Keratinocyte (primary cell): ENCODE measurements at regions not wholly inside any gene's neighbourhood (a gene's known extent, or its start where the extent isn't known, plus 50 kb on each side); places are given as distances from the start of the nearest gene placed in this dataset.

Experiments
- DNase-seq: peaks from one replicate; pipeline ENCODE4 v3.0.0-alpha.2; 2011; ENCODE audit warnings: low read depth, missing footprints, low spot score
- FAIRE-seq: peaks from 2 replicates; lab custom pipeline; 2011; peaks lifted over from hg19 to GRCh38; lab: Jason Lieb, UNC
- H2AFZ ChIP-seq: 2 replicates; pipeline ENCODE4 v1.6.0; 2012; ENCODE audit warnings: low read length, control low read depth, inconsistent platforms; ENCODE audit not compliant: control insufficient read depth
- H3K27ac ChIP-seq: 2 replicates; pipeline ENCODE4 v1.5.1; 2011; ENCODE audit warnings: low read length; ENCODE audit not compliant: control insufficient read depth, insufficient read depth
- H3K27me3 ChIP-seq: 3 replicates; pipeline ENCODE4 v1.6.0; 2011; ENCODE audit warnings: low read length; ENCODE audit not compliant: control insufficient read depth, insufficient read depth; ENCODE audit errors: extremely low read depth
- H3K36me3 ChIP-seq, 2 experiments: 2 replicates in 1 of 2; 3 replicates in 1 of 2; pipeline ENCODE4 v1.5.1; 2011; ENCODE audit warnings: low read length in 2 of 2, mild to moderate bottlenecking in 1 of 2; ENCODE audit not compliant: control insufficient read depth in 2 of 2, insufficient read depth in 2 of 2; ENCODE audit errors: extremely low read depth in 1 of 2
- H3K4me1 ChIP-seq: 3 replicates; pipeline ENCODE4 v1.5.1; 2011; ENCODE audit warnings: low read length; ENCODE audit not compliant: control insufficient read depth, insufficient read depth; ENCODE audit errors: extremely low read depth
- H3K4me2 ChIP-seq: 3 replicates; pipeline ENCODE4 v1.6.0; 2011; ENCODE audit warnings: low read depth, low read length; ENCODE audit not compliant: control insufficient read depth, insufficient read depth; ENCODE audit errors: extremely low read depth
- H3K4me3 ChIP-seq, 3 experiments: fragments of 200-600 bp in 1 of 3; sonication (generic) in 1 of 3; 2 replicates in 2 of 3; 3 replicates in 1 of 3; pipeline ENCODE4 v1.5.1; 2011 to 2016; ENCODE audit warnings: low read length in 3 of 3, mild to moderate bottlenecking in 3 of 3, control low read depth in 2 of 3, inconsistent platforms in 1 of 3, low read depth in 1 of 3, mixed read lengths in 1 of 3, mixed run types in 1 of 3, moderate library complexity in 1 of 3; ENCODE audit not compliant: control insufficient read depth in 2 of 3, insufficient read depth in 2 of 3; ENCODE audit errors: extremely low read depth in 1 of 3
- H3K79me2 ChIP-seq: 2 replicates; pipeline ENCODE4 v1.6.0; 2012; ENCODE audit warnings: low read length; ENCODE audit not compliant: control insufficient read depth, insufficient read depth
- H3K9ac ChIP-seq: 3 replicates; pipeline ENCODE4 v1.6.0; 2011; ENCODE audit warnings: low read length; ENCODE audit not compliant: control insufficient read depth, insufficient read depth; ENCODE audit errors: extremely low read depth
- H3K9me1 ChIP-seq: 3 replicates; pipeline ENCODE4 v1.6.0; 2011; ENCODE audit warnings: low read length; ENCODE audit not compliant: control insufficient read depth, insufficient read depth; ENCODE audit errors: extremely low read depth
- H3K9me3 ChIP-seq: 2 replicates; pipeline ENCODE4 v1.5.1; 2012; ENCODE audit warnings: low read depth, low read length; ENCODE audit not compliant: control insufficient read depth
- H4K20me1 ChIP-seq: 3 replicates; pipeline ENCODE4 v1.6.0; 2011; ENCODE audit warnings: low read length; ENCODE audit not compliant: control insufficient read depth, insufficient read depth; ENCODE audit errors: extremely low read depth
- CTCF ChIP-seq, 3 experiments: IDR thresholded peaks in 1 of 3; conservative IDR thresholded peaks in 1 of 3; optimal IDR thresholded peaks in 1 of 3; 2 replicates in 2 of 3; 3 replicates in 1 of 3; pipeline versions ENCODE3 to v1.5.1; 2011; ENCODE audit warnings: low read length in 3 of 3, mild to moderate bottlenecking in 3 of 3, moderate library complexity in 2 of 3, control low read depth in 1 of 3, inconsistent platforms in 1 of 3; ENCODE audit not compliant: insufficient read depth in 2 of 3; ENCODE audit errors: extremely low read depth in 1 of 3
- EZH2 ChIP-seq: IDR thresholded peaks from one replicate; pipeline ENCODE4 v1.6.1; 2012; ENCODE audit warnings: inconsistent platforms, mild to moderate bottlenecking, low read length, moderate library complexity
- dilution Hi-C: fragments of 300-500 bp; cut with MboI; formaldehyde crosslinking; loops from one replicate; pipeline ENCODE4 v1.7.0; 2020; ENCODE audit warnings: low sequenced_read_pairs; ENCODE audit not compliant: extremely low pct_ligation_motif_present

GRCh38 chr1:199319341-199319740 lies 680.5 kb downstream of the PTPRC start:
- Histone ChIP-seq H3K4me3 (no peak overlapping the region), H4K20me1 (no peaks in the 10 kb centered on the region), H3K27ac (no peak overlapping the region), H3K9ac (no peak overlapping the region), H3K4me2 (no peak overlapping the region), H3K36me3 (no peaks in the 10 kb centered on the region), H3K27me3 (no peaks in the 10 kb centered on the region), H3K4me1 (no peaks in the 10 kb centered on the region), H3K79me2 (no peaks in the 10 kb centered on the region), H3K9me3 (no peaks in the 10 kb centered on the region), H2AFZ (no peak overlapping the region), H3K9me1 (no peaks in the 10 kb centered on the region)
- no peak for FAIRE-seq
- TF ChIP-seq CTCF (optimal IDR thresholded peaks at IDR 0.05 in 1 of 3, IDR thresholded peaks at IDR 0.05 in 1 of 3, conservative IDR thresholded peaks at IDR 0.05 in 1 of 3; ENCODE audit: extremely low read depth in 1 of 3, insufficient read depth in 2 of 3, low read length in 3 of 3) (no peak), EZH2 (no peak)
- DNase-seq: no peak
- dilution Hi-C loops: no loop called here

GRCh38 chr1:199322278-199322677 lies 683.4 kb downstream of the PTPRC start:
- no peaks in the 10 kb centered on the region for H3K36me3 ChIP-seq
- no peak overlapping the region for H3K4me2 ChIP-seq
- no peaks in the 10 kb centered on the region for H3K9me1 ChIP-seq
- H3K27ac ChIP-seq: no peak overlapping the region
- H3K9ac ChIP-seq: no peak overlapping the region
- H3K79me2 ChIP-seq: no peaks in the 10 kb centered on the region
- TF ChIP-seq CTCF (optimal IDR thresholded peaks at IDR 0.05 in 1 of 3, IDR thresholded peaks at IDR 0.05 in 1 of 3, conservative IDR thresholded peaks at IDR 0.05 in 1 of 3; ENCODE audit: extremely low read depth in 1 of 3, insufficient read depth in 2 of 3, low read length in 3 of 3): no peak
- no peak for TF ChIP-seq EZH2
- H3K27me3 ChIP-seq: no peaks in the 10 kb centered on the region
- DNase-seq (no peak), FAIRE-seq (no peak)
- peaks cover 3% of the 10 kb centered on the region for H3K9me3 ChIP-seq
- no peak overlapping the region for H2AFZ ChIP-seq
- no peak overlapping the region for H3K4me3 ChIP-seq
- no peaks in the 10 kb centered on the region for H4K20me1 ChIP-seq
- H3K4me1 ChIP-seq: no peaks in the 10 kb centered on the region
- dilution Hi-C loops: no loop called here
